ENCODE measurements at regions not wholly inside any gene's neighbourhood (a gene's known extent, or its start where the extent isn't known, plus 50 kb on each side); places are given as distances from the start of the nearest gene placed in this dataset.

GRCh38 chr4:112966701-112967488 lies 82.6 kb upstream of the ANK2 start:
- no peak for ATAC-seq (ENCODE audit: low read depth)
- Histone ChIP-seq H2AFZ (ENCODE audit: insufficient read depth, low read depth, low read length, poor library complexity, severe bottlenecking) (no peak overlapping the region), H3K27me3 (replicated peaks in 1 of 4; ENCODE audit: control extremely low read depth in 1 of 4, control insufficient read depth in 3 of 4, insufficient read depth in 4 of 4, low read length in 3 of 4) (no peaks in the 10 kb centered on the region), H3K4me2 (replicated peaks; ENCODE audit: low read depth, low read length, poor library complexity, severe bottlenecking) (no peak overlapping the region), H3K9me3 (ENCODE audit: control extremely low read depth in 1 of 3, control insufficient read depth in 2 of 3, insufficient read depth in 1 of 3, low read length in 2 of 3) (peaks cover 0 to 7% (median 3%) of the 10 kb centered on the region in 3 donors), H3K9ac (ENCODE audit: low read length) (no peak overlapping the region), H3K27ac (ENCODE audit: low read length in 2 of 2) (no peak overlapping the region), H3K4me3 (ENCODE audit: control extremely low read depth in 1 of 5, extremely low read depth in 1 of 5, insufficient read depth in 1 of 5, low read depth in 2 of 5, low read length in 4 of 5) (no peak overlapping the region), H3K4me1 (ENCODE audit: control insufficient read depth in 2 of 2, insufficient read depth in 2 of 2, low read length in 2 of 2) (no peaks in the 10 kb centered on the region), H3K79me2 (ENCODE audit: control insufficient read depth, insufficient read depth, low read length) (no peaks in the 10 kb centered on the region), H3K36me3 (replicated peaks in 1 of 2; ENCODE audit: control extremely low read depth in 1 of 2, control insufficient read depth in 1 of 2, extremely low read depth in 1 of 2, insufficient read depth in 2 of 2, low read length in 1 of 2) (no peaks in the 10 kb centered on the region), H4K20me1 (ENCODE audit: control insufficient read depth, insufficient read depth, low read length, poor library complexity, severe bottlenecking) (no peaks in the 10 kb centered on the region)
- Mint-ChIP-seq H3K27me3 (peaks cover 5% of the 10 kb centered on the region), H3K4me1 (no peaks in the 10 kb centered on the region), H3K27ac (no peak overlapping the region), H3K4me3 (no peak overlapping the region), H3K9me3 (ENCODE audit: insufficient read depth) (peaks cover 5% of the 10 kb centered on the region)
- intact Hi-C loops (cut with micrococcal nuclease), result no loop called here
- no CpG with 5 or more reads among the region's 5 CpGs for WGBS (ENCODE audit: insufficient coverage)
- CTCF ChIA-PET, result no interaction called here
- TF ChIP-seq EZH2 (IDR thresholded peaks at IDR 0.05; ENCODE audit: borderline replicate concordance, insufficient read depth, low read depth, low read length, poor library complexity, severe bottlenecking) (no peak), CTCF (IDR thresholded peaks at IDR 0.05) (no peak)
- DNase-seq, result no peak
- POLR2A ChIA-PET, result no interaction called here

GRCh38 chr4:112968451-112969159 lies 80.8 kb upstream of the ANK2 start:
- Mint-ChIP-seq H3K9me3 (ENCODE audit: insufficient read depth) (peaks cover 5% of the 10 kb centered on the region), H3K27ac (no peak overlapping the region), H3K27me3 (peaks cover 5% of the 10 kb centered on the region), H3K4me3 (no peak overlapping the region), H3K4me1 (no peaks in the 10 kb centered on the region)
- no peak overlapping the region for H3K4me3 ChIP-seq (ENCODE audit: control extremely low read depth in 1 of 5, extremely low read depth in 1 of 5, insufficient read depth in 1 of 5, low read depth in 2 of 5, low read length in 4 of 5)
- H3K9ac ChIP-seq (ENCODE audit: low read length), result no peak overlapping the region
- no peaks in the 10 kb centered on the region for H4K20me1 ChIP-seq (ENCODE audit: control insufficient read depth, insufficient read depth, low read length, poor library complexity, severe bottlenecking)
- no peak overlapping the region for H3K4me2 ChIP-seq (replicated peaks; ENCODE audit: low read depth, low read length, poor library complexity, severe bottlenecking)
- TF ChIP-seq CTCF (IDR thresholded peaks at IDR 0.05) (no peak), EZH2 (IDR thresholded peaks at IDR 0.05; ENCODE audit: borderline replicate concordance, insufficient read depth, low read depth, low read length, poor library complexity, severe bottlenecking) (no peak)
- H3K9me3 ChIP-seq (ENCODE audit: control extremely low read depth in 1 of 3, control insufficient read depth in 2 of 3, insufficient read depth in 1 of 3, low read length in 2 of 3), result peaks cover 0 to 7% (median 3%) of the 10 kb centered on the region in 3 donors
- no peak for ATAC-seq (ENCODE audit: low read depth)
- H2AFZ ChIP-seq (ENCODE audit: insufficient read depth, low read depth, low read length, poor library complexity, severe bottlenecking), result no peak overlapping the region
- POLR2A ChIA-PET, result no interaction called here
- no peak for DNase-seq
- no peak overlapping the region for H3K27ac ChIP-seq (ENCODE audit: low read length in 2 of 2)
- no peaks in the 10 kb centered on the region for H3K79me2 ChIP-seq (ENCODE audit: control insufficient read depth, insufficient read depth, low read length)
- no peaks in the 10 kb centered on the region for H3K36me3 ChIP-seq (replicated peaks in 1 of 2; ENCODE audit: control extremely low read depth in 1 of 2, control insufficient read depth in 1 of 2, extremely low read depth in 1 of 2, insufficient read depth in 2 of 2, low read length in 1 of 2)
- no peaks in the 10 kb centered on the region for H3K4me1 ChIP-seq (ENCODE audit: control insufficient read depth in 2 of 2, insufficient read depth in 2 of 2, low read length in 2 of 2)
- no peaks in the 10 kb centered on the region for H3K27me3 ChIP-seq (replicated peaks in 1 of 4; ENCODE audit: control extremely low read depth in 1 of 4, control insufficient read depth in 3 of 4, insufficient read depth in 4 of 4, low read length in 3 of 4)
- CTCF ChIA-PET, result no interaction called here
- intact Hi-C loops (cut with micrococcal nuclease), result no loop called here

All from B cell (primary cell).